H1 (cell line): ENCODE measurements at regions not wholly inside any gene's neighbourhood (a gene's known extent, or its start where the extent isn't known, plus 50 kb on each side); places are given as distances from the start of the nearest gene placed in this dataset.

ENCODE experiments used
- CTCF ChIA-PET: fragments of 300-600 bp; sonication (Branson Sonifier 250); formaldehyde crosslinking; loops from one replicate; lab custom pipeline; 2021; ENCODE audit not compliant: partially characterized antibody; lab: Charles Lee
- POLR2A ChIA-PET: fragments of 300-600 bp; sonication (Branson Sonifier 250); formaldehyde crosslinking; loops from one replicate; lab custom pipeline; 2021; ENCODE audit warnings: inconsistent platforms; ENCODE audit not compliant: partially characterized antibody; lab: Charles Lee
- DNase-seq, 2 experiments: peaks; one replicate each; pipeline versions ENCODE4 v3.0.0 to v3.0.0-alpha.2; 2010 to 2022; ENCODE audit warnings: low spot score in 2 of 2, low read depth in 1 of 2, mixed read lengths in 1 of 2
- FAIRE-seq: peaks from 2 replicates; lab custom pipeline; 2011; peaks lifted over from hg19 to GRCh38; lab: Jason Lieb, UNC
- H2AFZ ChIP-seq: 2 replicates; pipeline ENCODE4 v1.8.1; 2012; ENCODE audit warnings: low read length, inconsistent platforms
- H2AK5ac ChIP-seq: 2 replicates; pipeline ENCODE4 v1.6.1; 2013; ENCODE audit warnings: low read depth, low read length
- H2BK120ac ChIP-seq: replicated peaks from 2 replicates; pipeline ENCODE3; 2013; ENCODE audit warnings: low read depth, low read length, inconsistent platforms
- H2BK12ac ChIP-seq: 2 replicates; pipeline ENCODE4 v1.6.1; 2013; ENCODE audit warnings: low read depth, low read length
- H2BK15ac ChIP-seq: 2 replicates; pipeline ENCODE4 v1.6.1; 2013; ENCODE audit warnings: low read length
- H2BK20ac ChIP-seq: 2 replicates; pipeline ENCODE4 v1.6.1; 2013; ENCODE audit warnings: low read length
- H2BK5ac ChIP-seq: 2 replicates; pipeline ENCODE4 v1.6.1; 2013; ENCODE audit warnings: low read depth, low read length
- H3K14ac ChIP-seq: 2 replicates; pipeline ENCODE4 v1.6.1; 2013; ENCODE audit warnings: inconsistent platforms; ENCODE audit not compliant: insufficient read length
- H3K18ac ChIP-seq: 2 replicates; pipeline ENCODE4 v1.6.1; 2013; ENCODE audit warnings: low read length; ENCODE audit errors: extremely low read depth
- H3K23ac ChIP-seq: 2 replicates; pipeline ENCODE4 v1.6.1; 2013; ENCODE audit warnings: inconsistent platforms; ENCODE audit not compliant: insufficient read length
- H3K23me2 ChIP-seq: 2 replicates; pipeline ENCODE4 v1.6.1; 2013; ENCODE audit warnings: low read depth, low read length
- H3K27ac ChIP-seq: 2 replicates; pipeline ENCODE4 v1.6.1; 2011; ENCODE audit warnings: low read depth, low read length, inconsistent platforms
- H3K27me3 ChIP-seq, 4 experiments: replicated peaks in 1 of 4; 1 replicate in 1 of 4; 2 replicates in 3 of 4; pipeline versions ENCODE4 v1.6.1 to v1.8.1; 2011 to 2013; ENCODE audit warnings: low read length in 3 of 4, mild to moderate bottlenecking in 3 of 4, inconsistent platforms in 2 of 4, mixed read lengths in 2 of 4, moderate library complexity in 1 of 4; ENCODE audit not compliant: control insufficient read depth in 3 of 4, insufficient read depth in 3 of 4; ENCODE audit errors: extremely low read depth in 1 of 4
- H3K36me3 ChIP-seq, 4 experiments: 2 replicates each; pipeline versions ENCODE4 v1.6.1 to v1.8.1; 2011 to 2013; ENCODE audit warnings: mild to moderate bottlenecking in 4 of 4, low read length in 3 of 4, moderate library complexity in 2 of 4, control low read depth in 1 of 4, inconsistent platforms in 1 of 4; ENCODE audit not compliant: insufficient read depth in 4 of 4, control insufficient read depth in 2 of 4
- H3K4ac ChIP-seq: replicated peaks from 2 replicates; pipeline ENCODE3; 2013; ENCODE audit warnings: low read length, low read depth, mixed read lengths, inconsistent platforms; ENCODE audit not compliant: insufficient read length
- H3K4me1 ChIP-seq, 4 experiments: replicated peaks in 1 of 4; 1 replicate in 1 of 4; 2 replicates in 3 of 4; pipeline versions ENCODE4 v1.6.1 to v1.8.1; 2011 to 2013; ENCODE audit warnings: low read length in 3 of 4, inconsistent platforms in 2 of 4, mixed read lengths in 1 of 4; ENCODE audit not compliant: insufficient read depth in 4 of 4, control insufficient read depth in 3 of 4
- H3K4me2 ChIP-seq, 2 experiments: 2 replicates each; pipeline versions ENCODE4 v1.6.1 to v1.8.1; 2011 to 2013; ENCODE audit warnings: low read depth in 2 of 2, low read length in 2 of 2, control low read depth in 1 of 2, inconsistent platforms in 1 of 2, mild to moderate bottlenecking in 1 of 2; ENCODE audit not compliant: insufficient read depth in 1 of 2
- H3K4me3 ChIP-seq, 4 experiments: fragments of 200-600, 300-600 bp in 1 of 4; sonication (generic), shearing (Covaris generic), sonication (Bioruptor Twin) in 1 of 4; 2 replicates each; pipeline versions ENCODE4 v1.5.1 to v1.8.1; 2011 to 2016; ENCODE audit warnings: low read length in 4 of 4, low read depth in 3 of 4, control low read depth in 2 of 4, inconsistent platforms in 2 of 4, mild to moderate bottlenecking in 2 of 4, mixed read lengths in 1 of 4, moderate library complexity in 1 of 4; ENCODE audit not compliant: insufficient read depth in 2 of 4; ENCODE audit errors: extremely low read depth in 1 of 4
- H3K56ac ChIP-seq: replicated peaks from 2 replicates; pipeline ENCODE3; 2013; ENCODE audit warnings: low read depth, mild to moderate bottlenecking, mixed read lengths, low read length, inconsistent platforms; ENCODE audit not compliant: insufficient read length
- H3K79me1 ChIP-seq: 2 replicates; pipeline ENCODE4 v1.6.1; 2013; ENCODE audit warnings: low read depth, low read length, control low read depth
- H3K79me2 ChIP-seq, 2 experiments: 2 replicates each; pipeline versions ENCODE4 v1.6.1 to v1.8.1; 2012 to 2013; ENCODE audit warnings: low read length in 2 of 2, mild to moderate bottlenecking in 2 of 2, inconsistent platforms in 1 of 2; ENCODE audit not compliant: insufficient read depth in 2 of 2, control insufficient read depth in 1 of 2
- H3K9ac ChIP-seq, 4 experiments: replicated peaks in 1 of 4; 1 replicate in 1 of 4; 2 replicates in 3 of 4; pipeline versions ENCODE4 v1.6.1 to v1.8.1; 2011 to 2013; ENCODE audit warnings: low read depth in 3 of 4, low read length in 3 of 4, control low read depth in 2 of 4, mild to moderate bottlenecking in 2 of 4, moderate library complexity in 2 of 4, inconsistent platforms in 1 of 4; ENCODE audit errors: extremely low read depth in 1 of 4
- H3K9me3 ChIP-seq, 2 experiments: 2 replicates each; pipeline versions ENCODE4 v1.6.1 to v1.8.1; 2012 to 2013; ENCODE audit warnings: mild to moderate bottlenecking in 2 of 2, moderate library complexity in 2 of 2, control low read depth in 1 of 2, inconsistent platforms in 1 of 2, low read depth in 1 of 2, low read length in 1 of 2, mixed read lengths in 1 of 2; ENCODE audit not compliant: insufficient read depth in 2 of 2
- H4K20me1 ChIP-seq, 2 experiments: replicated peaks in 1 of 2; 2 replicates each; pipeline versions ENCODE3 to v1.8.1; 2011 to 2013; ENCODE audit warnings: inconsistent platforms in 2 of 2, low read length in 2 of 2, mild to moderate bottlenecking in 1 of 2; ENCODE audit not compliant: insufficient read depth in 2 of 2, control insufficient read depth in 1 of 2
- H4K5ac ChIP-seq: 2 replicates; pipeline ENCODE4 v1.6.1; 2013; ENCODE audit warnings: low read length, low read depth, mixed read lengths, inconsistent platforms; ENCODE audit not compliant: insufficient read length
- H4K8ac ChIP-seq: 2 replicates; pipeline ENCODE4 v1.8.0; 2013; ENCODE audit warnings: mild to moderate bottlenecking, moderate library complexity, low read length, inconsistent platforms; ENCODE audit not compliant: insufficient read depth; ENCODE audit errors: extremely low read depth
- H4K91ac ChIP-seq: replicated peaks from 2 replicates; pipeline ENCODE3; 2013; ENCODE audit warnings: low read length, mixed read lengths, inconsistent platforms; ENCODE audit not compliant: insufficient read length
- CBX5 ChIP-seq: fragments of 300-800, 300-1000 bp; sonication (generic); IDR thresholded peaks from 2 replicates; pipeline ENCODE4 v1.7.1; 2016; ENCODE audit warnings: antibody characterized with exemption, low read length, low read depth
- EZH2 ChIP-seq: fragments of 200-600 bp; sonication (generic); IDR thresholded peaks from 2 replicates; pipeline ENCODE4 v1.7.1; 2012; ENCODE audit warnings: low read depth, mild to moderate bottlenecking, moderate library complexity, low read length, inconsistent platforms; ENCODE audit not compliant: severe bottlenecking
- HDAC2 ChIP-seq, 2 experiments: fragments of 300-600 bp in 1 of 2; sonication (generic) in 1 of 2; IDR thresholded peaks; 2 replicates each; pipeline ENCODE4 v1.6.1; 2011 to 2012; ENCODE audit warnings: low read depth in 2 of 2, low read length in 2 of 2, mild to moderate bottlenecking in 2 of 2, moderate library complexity in 2 of 2, borderline replicate concordance in 1 of 2, inconsistent platforms in 1 of 2
- HDAC6 ChIP-seq: IDR thresholded peaks from one replicate; pipeline ENCODE4 v1.7.1; 2012; ENCODE audit warnings: low read depth, mild to moderate bottlenecking, inconsistent platforms, low read length, moderate library complexity
- POLR2AphosphoS5 ChIP-seq: IDR thresholded peaks from 2 replicates; pipeline ENCODE4 v1.6.1; 2011; ENCODE audit warnings: low read depth, low read length
- RFX5 ChIP-seq: IDR thresholded peaks from 2 replicates; pipeline ENCODE4 v1.6.1; 2011; ENCODE audit warnings: low read depth, low read length, improper control_type of control experiment, borderline replicate concordance
- SRF ChIP-seq: IDR thresholded peaks from 2 replicates; pipeline ENCODE4 v1.6.1; 2011; ENCODE audit warnings: mild to moderate bottlenecking, low read depth, low read length, moderate library complexity
- SUZ12 ChIP-seq: fragments of 200-600 bp; sonication (generic); IDR thresholded peaks from 2 replicates; pipeline ENCODE4 v1.6.1; 2012; ENCODE audit warnings: mild to moderate bottlenecking, inconsistent platforms, low read length, moderate library complexity, mixed read lengths
- TAF7 ChIP-seq: optimal IDR thresholded peaks from 2 replicates; pipeline ENCODE3; 2011; ENCODE audit warnings: low read depth, mild to moderate bottlenecking, inconsistent platforms, low read length, moderate library complexity, borderline replicate concordance
- YY1 ChIP-seq: IDR thresholded peaks from 2 replicates; pipeline ENCODE4 v1.6.1; 2011; ENCODE audit warnings: low read depth, mild to moderate bottlenecking, low read length
- ZNF274 ChIP-seq: IDR thresholded peaks from 2 replicates; pipeline ENCODE4 v1.7.0; 2012; ENCODE audit warnings: low read length, borderline replicate concordance; ENCODE audit errors: extremely low read depth
- WGBS, 2 experiments: shearing (Covaris generic) in 1 of 2; methylation state at CpG; one replicate each; pipeline versions ENCODE4 v1.1.6 to v1.1.7; 2013 to 2015; ENCODE audit warnings: low lambda C conversion rate in 2 of 2, mixed read lengths in 2 of 2, inconsistent platforms in 1 of 2, low coverage in 1 of 2, missing lambda C conversion rate in 1 of 2; ENCODE audit not compliant: insufficient replicate concordance in 2 of 2, insufficient coverage in 1 of 2, insufficient read length in 1 of 2; ENCODE audit errors: extremely low coverage in 1 of 2, missing lambda C conversion rate in 1 of 2; 5-methylcytosine and 5-hydroxymethylcytosine counted together
- TF ChIP-seq, protein P1 (sequence below): IDR thresholded peaks from 2 replicates; pipeline ENCODE4 v1.6.1; 2012; ENCODE audit warnings: inconsistent platforms
- TF ChIP-seq, protein P2 (sequence below): IDR thresholded peaks from 2 replicates; pipeline ENCODE4 v1.6.1; 2011; ENCODE audit warnings: low read length, improper control_type of control experiment

DNA sequence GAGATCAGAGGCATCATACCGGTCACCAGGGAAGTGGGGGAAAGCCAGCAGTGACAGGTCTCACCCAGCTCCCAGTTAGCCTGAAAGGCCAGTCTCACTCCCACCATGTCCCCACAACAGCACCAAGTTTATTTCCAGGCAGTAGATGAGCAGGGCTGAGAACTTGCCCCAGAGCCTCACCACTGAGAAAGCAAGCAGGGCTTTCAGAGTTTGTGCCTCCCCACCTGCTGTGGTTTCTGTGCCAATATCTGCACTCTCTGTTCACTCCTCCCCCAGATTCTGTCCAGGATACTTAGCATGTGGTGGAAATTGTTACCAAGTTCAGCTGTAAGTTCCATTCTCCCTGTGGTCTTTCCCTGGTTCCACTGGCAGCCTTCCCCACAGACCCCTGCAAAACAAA, 255.0 kb upstream of the HTR1E start:
- Histone ChIP-seq H4K5ac (no peak overlapping the region), H3K79me2 (no peaks in the 10 kb centered on the region), H3K56ac (no peak overlapping the region), H3K27ac (no peak overlapping the region), H2BK12ac (no peak overlapping the region), H4K91ac (no peak overlapping the region), H2AFZ (no peak overlapping the region), H3K79me1 (no peaks in the 10 kb centered on the region), H3K4ac (no peak overlapping the region), H2BK15ac (no peak overlapping the region), H4K20me1 (no peaks in the 10 kb centered on the region), H3K4me1 (no peaks in the 10 kb centered on the region), H3K36me3 (no peaks in the 10 kb centered on the region), H3K23ac (no peak overlapping the region), H2BK5ac (no peak overlapping the region), H4K8ac (no peak overlapping the region), H3K18ac (no peak overlapping the region), H2BK20ac (no peak overlapping the region), H3K9ac (no peak overlapping the region), H3K14ac (no peak overlapping the region), H3K27me3 (no peaks in the 10 kb centered on the region), H3K9me3 (no peaks in the 10 kb centered on the region), H2BK120ac (no peak overlapping the region), H3K4me2 (no peak overlapping the region), H2AK5ac (no peak overlapping the region), H3K23me2 (no peaks in the 10 kb centered on the region), H3K4me3 (no peak overlapping the region)
- POLR2A ChIA-PET = no interaction called here
- DNase-seq (no peak), FAIRE-seq (no peak)
- 100% methylated on average over 1 of the region's 1 CpG; no CpG with 5 or more reads in 1 of the 2 experiments for WGBS, 2 experiments
- CTCF ChIA-PET = interaction anchor here (1.2 to 1.9 kb wide), 5 partner anchors 9 to 175 kb away, joined by 3 to 6 read pairs (median 4); no protein-coding TSS in a partner anchor
- no peak for TF ChIP-seq EZH2
- no peak for TF ChIP-seq SUZ12
- TF ChIP-seq ZNF274 = no peak
- no peak for TF ChIP-seq POLR2AphosphoS5
- TF ChIP-seq SRF = no peak
- TF ChIP-seq HDAC2 (IDR thresholded peaks at IDR 0.05; ENCODE audit: borderline replicate concordance in 1 of 2, low read depth in 2 of 2, low read length in 2 of 2) = no peak
- no peak for TF ChIP-seq TAF7
- TF ChIP-seq, protein P1, sequence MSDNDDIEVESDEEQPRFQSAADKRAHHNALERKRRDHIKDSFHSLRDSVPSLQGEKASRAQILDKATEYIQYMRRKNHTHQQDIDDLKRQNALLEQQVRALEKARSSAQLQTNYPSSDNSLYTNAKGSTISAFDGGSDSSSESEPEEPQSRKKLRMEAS = no peak
- TF ChIP-seq CBX5 = no peak
- TF ChIP-seq HDAC6 = no peak
- no peak for TF ChIP-seq RFX5
- no peak for TF ChIP-seq YY1
- TF ChIP-seq, protein P2, sequence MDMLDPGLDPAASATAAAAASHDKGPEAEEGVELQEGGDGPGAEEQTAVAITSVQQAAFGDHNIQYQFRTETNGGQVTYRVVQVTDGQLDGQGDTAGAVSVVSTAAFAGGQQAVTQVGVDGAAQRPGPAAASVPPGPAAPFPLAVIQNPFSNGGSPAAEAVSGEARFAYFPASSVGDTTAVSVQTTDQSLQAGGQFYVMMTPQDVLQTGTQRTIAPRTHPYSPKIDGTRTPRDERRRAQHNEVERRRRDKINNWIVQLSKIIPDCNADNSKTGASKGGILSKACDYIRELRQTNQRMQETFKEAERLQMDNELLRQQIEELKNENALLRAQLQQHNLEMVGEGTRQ = no peak
